ENCODE measurements at regions not wholly inside any gene's neighbourhood (a gene's known extent, or its start where the extent isn't known, plus 50 kb on each side); places are given as distances from the start of the nearest gene placed in this dataset.

GRCh38 chr2:8095978-8096377 lies 585.9 kb upstream of the ID2 start:
- Histone ChIP-seq H3K4me3 (replicated peaks; ENCODE audit: low read depth, low read length) (no peak overlapping the region), H3K36me3 (ENCODE audit: control insufficient read depth, insufficient read depth, low read length) (no peaks in the 10 kb centered on the region), H3K27me3 (replicated peaks; ENCODE audit: control insufficient read depth, insufficient read depth, low read length) (no peaks in the 10 kb centered on the region)
- no peak for TF ChIP-seq CTCF (IDR thresholded peaks at IDR 0.05; ENCODE audit: insufficient read depth, low read length, poor library complexity, severe bottlenecking)
- no peak for DNase-seq (ENCODE audit: extremely low read depth, insufficient read length)

- H3K4me3 ChIP-seq (replicated peaks; ENCODE audit: low read depth, low read length), result no peak overlapping the region
- no peaks in the 10 kb centered on the region for H3K36me3 ChIP-seq (ENCODE audit: control insufficient read depth, insufficient read depth, low read length)
- TF ChIP-seq CTCF (IDR thresholded peaks at IDR 0.05; ENCODE audit: insufficient read depth, low read length, poor library complexity, severe bottlenecking), result no peak
- no peak for DNase-seq (ENCODE audit: extremely low read depth, insufficient read length)
- H3K27me3 ChIP-seq (replicated peaks; ENCODE audit: control insufficient read depth, insufficient read depth, low read length), result no peaks in the 10 kb centered on the region
Observed at GRCh38 chr2:8096484-8096883, 585.4 kb upstream of the ID2 start.

GRCh38 chr2:8098476-8099266 lies 583.2 kb upstream of the ID2 start:
- Histone ChIP-seq H3K36me3 (ENCODE audit: control insufficient read depth, insufficient read depth, low read length) (no peaks in the 10 kb centered on the region), H3K27me3 (replicated peaks; ENCODE audit: control insufficient read depth, insufficient read depth, low read length) (no peaks in the 10 kb centered on the region), H3K4me3 (replicated peaks; ENCODE audit: low read depth, low read length) (no peak overlapping the region)
- DNase-seq (ENCODE audit: extremely low read depth, insufficient read length), result no peak
- no peak for TF ChIP-seq CTCF (IDR thresholded peaks at IDR 0.05; ENCODE audit: insufficient read depth, low read length, poor library complexity, severe bottlenecking)

GRCh38 chr2:8099267-8099582 lies 582.6 kb upstream of the ID2 start:
- no peak for TF ChIP-seq CTCF (IDR thresholded peaks at IDR 0.05; ENCODE audit: insufficient read depth, low read length, poor library complexity, severe bottlenecking)
- DNase-seq (ENCODE audit: extremely low read depth, insufficient read length), result no peak
- no peak overlapping the region for H3K4me3 ChIP-seq (replicated peaks; ENCODE audit: low read depth, low read length)
- H3K36me3 ChIP-seq (ENCODE audit: control insufficient read depth, insufficient read depth, low read length), result no peaks in the 10 kb centered on the region
- no peaks in the 10 kb centered on the region for H3K27me3 ChIP-seq (replicated peaks; ENCODE audit: control insufficient read depth, insufficient read depth, low read length)

GRCh38 chr2:8101614-8102277 lies 580.1 kb upstream of the ID2 start:
- no peaks in the 10 kb centered on the region for H3K36me3 ChIP-seq (ENCODE audit: control insufficient read depth, insufficient read depth, low read length)
- DNase-seq (ENCODE audit: extremely low read depth, insufficient read length), result no peak
- no peak overlapping the region for H3K4me3 ChIP-seq (replicated peaks; ENCODE audit: low read depth, low read length)
- H3K27me3 ChIP-seq (replicated peaks; ENCODE audit: control insufficient read depth, insufficient read depth, low read length), result no peaks in the 10 kb centered on the region
- TF ChIP-seq CTCF (IDR thresholded peaks at IDR 0.05; ENCODE audit: insufficient read depth, low read length, poor library complexity, severe bottlenecking), result no peak
